Kidney (tissue), 13 donors: ENCODE measurements at regions not wholly inside any gene's neighbourhood (a gene's known extent, or its start where the extent isn't known, plus 50 kb on each side); places are given as distances from the start of the nearest gene placed in this dataset.
A peak's percentile ranks its signal among the peaks of the same experiment; 100 is the strongest.

ENCODE experiments used
- DNase-seq, 5 donors: peaks; one replicate each; pipeline ENCODE4 v3.0.0-alpha.2; 2013 to 2020
- FAIRE-seq: peaks from 2 replicates; lab custom pipeline; 2012; peaks lifted over from hg19 to GRCh38; lab: Jason Lieb, UNC
- H3K27ac ChIP-seq, 2 donors: one replicate each; pipeline ENCODE4 v1.7.0; 2013; ENCODE audit warnings: low read depth in 2 of 2, low read length in 2 of 2, inconsistent platforms in 1 of 2
- H3K27me3 ChIP-seq: one replicate; pipeline ENCODE4 v1.7.1; 2013; ENCODE audit warnings: low read length, inconsistent platforms; ENCODE audit not compliant: control insufficient read depth, insufficient read depth
- H3K36me3 ChIP-seq, 3 donors: one replicate each; pipeline versions ENCODE4 v1.7.0 to v1.7.1; 2013; ENCODE audit warnings: low read length in 3 of 3, control low read depth in 1 of 3, inconsistent platforms in 1 of 3; ENCODE audit not compliant: insufficient read depth in 3 of 3, control insufficient read depth in 2 of 3
- H3K4me1 ChIP-seq, 3 donors: one replicate each; pipeline versions ENCODE4 v1.7.0 to v1.7.1; 2013; ENCODE audit warnings: low read length in 3 of 3, inconsistent platforms in 1 of 3, low read depth in 1 of 3; ENCODE audit not compliant: control insufficient read depth in 2 of 3, insufficient read depth in 2 of 3
- H3K4me3 ChIP-seq, 3 donors: one replicate each; pipeline versions ENCODE4 v1.7.0 to v1.8.1; 2013; ENCODE audit warnings: low read length in 3 of 3, control low read depth in 1 of 3, inconsistent platforms in 1 of 3
- H3K9ac ChIP-seq, 3 donors: one replicate each; pipeline versions ENCODE4 v1.7.0 to v1.7.1; 2013; ENCODE audit warnings: low read length in 3 of 3, control low read depth in 1 of 3, inconsistent platforms in 1 of 3
- H3K9me3 ChIP-seq, 3 donors: one replicate each; pipeline versions ENCODE4 v1.7.0 to v1.7.1; 2013; ENCODE audit warnings: low read length in 3 of 3, control low read depth in 1 of 3, inconsistent platforms in 1 of 3; ENCODE audit not compliant: control insufficient read depth in 2 of 3, insufficient read depth in 1 of 3
- CTCF ChIP-seq: IDR thresholded peaks from 3 replicates; pipeline ENCODE4 v1.5.1; 2012; ENCODE audit warnings: mild to moderate bottlenecking, moderate library complexity, borderline replicate concordance; ENCODE audit not compliant: insufficient read depth; ENCODE audit errors: extremely low read depth
- intact Hi-C: fragments of 100-400 bp; cut with DNase I; formaldehyde crosslinking; loops from one replicate; pipeline ENCODE4 v1.11.1; 2022
- donor health status: control.
- donor health status: control.
- donor health status: control.
- donor health status: control.
- donor health status: control.
- donor health status: DM: yes; HTN: yes; CAD: no.
- donor health status: Normal renal cell carcinoma (clear cell type).

GRCh38 chr1:59007429-59007819 lies 223.6 kb upstream of the JUN start:
- Histone ChIP-seq H3K27ac (no peak overlapping the region), H3K9me3 (no peaks in the 10 kb centered on the region), H3K27me3 (no peaks in the 10 kb centered on the region), H3K4me1 (peaks cover 0 to 1% (median under 1%) of the 10 kb centered on the region in 3 donors), H3K9ac (no peak overlapping the region), H3K36me3 (no peaks in the 10 kb centered on the region), H3K4me3 (no peak overlapping the region)
- no peak for DNase-seq
- no peak for FAIRE-seq
- no peak for TF ChIP-seq CTCF
- intact Hi-C loops = no loop called here

- Histone ChIP-seq H3K4me1 (peaks cover 4 to 7% (median 6%) of the 10 kb centered on the region in 3 donors), H3K4me3 (no peak overlapping the region), H3K36me3 (no peaks in the 10 kb centered on the region), H3K9me3 (no peaks in the 10 kb centered on the region), H3K27ac (no peak overlapping the region), H3K27me3 (no peaks in the 10 kb centered on the region), H3K9ac (no peak overlapping the region)
- intact Hi-C loops = no loop called here
- FAIRE-seq = no peak
- TF ChIP-seq CTCF = no peak
- peak in 1 of 5 donors; percentile 58 for DNase-seq
Measured at GRCh38 chr1:59007820-59008598, 224.2 kb upstream of the JUN start.

GRCh38 chr1:59008599-59009347 lies 224.9 kb upstream of the JUN start:
- Histone ChIP-seq H3K9ac (no peak overlapping the region), H3K4me3 (no peak overlapping the region), H3K27me3 (no peaks in the 10 kb centered on the region), H3K27ac (no peak overlapping the region), H3K4me1 (peaks cover 6 to 11% (median 9%) of the 10 kb centered on the region in 3 donors), H3K9me3 (no peaks in the 10 kb centered on the region), H3K36me3 (no peaks in the 10 kb centered on the region)
- no peak for FAIRE-seq
- intact Hi-C loops = no loop called here
- no peak for TF ChIP-seq CTCF
- DNase-seq = no peak
